ENCODE measurements at regions not wholly inside any gene's neighbourhood (a gene's known extent, or its start where the extent isn't known, plus 50 kb on each side); places are given as distances from the start of the nearest gene placed in this dataset.

GRCh38 chr18:8499810-8500675, 109.2 kb upstream of the RAB12 start:
- no peak overlapping the region for H3K4me3 ChIP-seq (replicated peaks; ENCODE audit: low read depth, low read length)
- DNase-seq (ENCODE audit: low read depth), result no peak
- TF ChIP-seq, protein P1, sequence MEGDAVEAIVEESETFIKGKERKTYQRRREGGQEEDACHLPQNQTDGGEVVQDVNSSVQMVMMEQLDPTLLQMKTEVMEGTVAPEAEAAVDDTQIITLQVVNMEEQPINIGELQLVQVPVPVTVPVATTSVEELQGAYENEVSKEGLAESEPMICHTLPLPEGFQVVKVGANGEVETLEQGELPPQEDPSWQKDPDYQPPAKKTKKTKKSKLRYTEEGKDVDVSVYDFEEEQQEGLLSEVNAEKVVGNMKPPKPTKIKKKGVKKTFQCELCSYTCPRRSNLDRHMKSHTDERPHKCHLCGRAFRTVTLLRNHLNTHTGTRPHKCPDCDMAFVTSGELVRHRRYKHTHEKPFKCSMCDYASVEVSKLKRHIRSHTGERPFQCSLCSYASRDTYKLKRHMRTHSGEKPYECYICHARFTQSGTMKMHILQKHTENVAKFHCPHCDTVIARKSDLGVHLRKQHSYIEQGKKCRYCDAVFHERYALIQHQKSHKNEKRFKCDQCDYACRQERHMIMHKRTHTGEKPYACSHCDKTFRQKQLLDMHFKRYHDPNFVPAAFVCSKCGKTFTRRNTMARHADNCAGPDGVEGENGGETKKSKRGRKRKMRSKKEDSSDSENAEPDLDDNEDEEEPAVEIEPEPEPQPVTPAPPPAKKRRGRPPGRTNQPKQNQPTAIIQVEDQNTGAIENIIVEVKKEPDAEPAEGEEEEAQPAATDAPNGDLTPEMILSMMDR (IDR thresholded peaks at IDR 0.05; ENCODE audit: low read length, missing control alignments), result no peak

DNA sequence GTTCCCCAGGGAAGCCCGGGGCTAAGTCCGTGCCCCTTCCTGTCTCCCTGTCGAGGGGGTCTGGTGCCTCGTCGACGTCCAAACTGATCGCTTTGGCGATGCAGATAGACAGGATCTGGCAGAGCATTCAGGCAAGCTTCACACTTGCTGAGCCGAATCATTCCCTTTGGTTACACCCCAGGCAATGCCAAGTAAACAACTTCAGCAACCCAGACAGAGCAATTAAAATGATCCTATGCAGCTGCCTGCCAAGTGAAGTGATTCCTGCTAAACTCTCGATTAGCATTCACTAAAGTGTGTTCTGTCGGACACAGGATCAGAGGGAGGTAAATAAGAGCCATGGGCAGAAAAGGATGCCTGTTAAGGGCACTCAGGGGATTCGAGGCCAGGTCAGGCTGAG, 108.2 kb upstream of the RAB12 start:
- TF ChIP-seq, protein P1 (IDR thresholded peaks at IDR 0.05; ENCODE audit: low read length, missing control alignments), result no peak
- DNase-seq (ENCODE audit: low read depth), result no peak
- H3K4me3 ChIP-seq (replicated peaks; ENCODE audit: low read depth, low read length), result no peak overlapping the region

DNA sequence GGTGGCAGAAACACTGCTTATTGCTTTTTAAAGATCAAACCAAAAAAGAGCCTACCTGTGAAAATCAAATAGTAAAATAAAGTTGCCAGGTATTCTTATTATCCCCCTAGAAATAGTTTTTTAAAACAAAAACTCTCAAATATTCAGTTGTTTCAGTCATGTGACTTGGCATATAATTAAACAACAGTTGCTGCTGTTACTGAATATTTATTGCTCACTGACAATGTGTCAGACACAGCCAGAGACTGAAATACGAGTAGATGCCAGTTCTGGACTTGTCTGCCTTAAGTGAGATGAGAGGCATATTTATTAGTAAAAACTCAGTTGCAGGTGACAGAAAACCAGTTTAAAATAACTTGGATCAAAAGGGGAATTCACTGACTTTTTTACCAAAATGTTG, 106.0 kb upstream of the RAB12 start:
- no peak for DNase-seq (ENCODE audit: low read depth)
- TF ChIP-seq, protein P1 (IDR thresholded peaks at IDR 0.05; ENCODE audit: low read length, missing control alignments), result no peak
- no peak overlapping the region for H3K4me3 ChIP-seq (replicated peaks; ENCODE audit: low read depth, low read length)

- TF ChIP-seq, protein P1 (IDR thresholded peaks at IDR 0.05; ENCODE audit: low read length, missing control alignments), result no peak
- no peak overlapping the region for H3K4me3 ChIP-seq (replicated peaks; ENCODE audit: low read depth, low read length)
- no peak for DNase-seq (ENCODE audit: low read depth)
These were observed 104.8 kb upstream of the RAB12 start for GRCh38 chr18:8504424-8504823.

- TF ChIP-seq, protein P1 (IDR thresholded peaks at IDR 0.05; ENCODE audit: low read length, missing control alignments), result no peak
- no peak overlapping the region for H3K4me3 ChIP-seq (replicated peaks; ENCODE audit: low read depth, low read length)
- DNase-seq (ENCODE audit: low read depth), result no peak
These were observed 104.3 kb upstream of the RAB12 start for GRCh38 chr18:8504880-8505435.

- no peak overlapping the region for H3K4me3 ChIP-seq (replicated peaks; ENCODE audit: low read depth, low read length)
- DNase-seq (ENCODE audit: low read depth), result no peak
- TF ChIP-seq, protein P1 (IDR thresholded peaks at IDR 0.05; ENCODE audit: low read length, missing control alignments), result no peak
These were observed 102.8 kb upstream of the RAB12 start for GRCh38 chr18:8506251-8507049.

All from fibroblast of pulmonary artery (primary cell).